ENCODE measurements at regions not wholly inside any gene's neighbourhood (a gene's known extent, or its start where the extent isn't known, plus 50 kb on each side); places are given as distances from the start of the nearest gene placed in this dataset.

- no peaks in the 10 kb centered on the region for H3K9me3 ChIP-seq (ENCODE audit: low read depth, low read length)
- peaks cover 2% of the 10 kb centered on the region for H3K79me2 ChIP-seq (ENCODE audit: insufficient read depth, low read length)
- TF ChIP-seq, protein P1, sequence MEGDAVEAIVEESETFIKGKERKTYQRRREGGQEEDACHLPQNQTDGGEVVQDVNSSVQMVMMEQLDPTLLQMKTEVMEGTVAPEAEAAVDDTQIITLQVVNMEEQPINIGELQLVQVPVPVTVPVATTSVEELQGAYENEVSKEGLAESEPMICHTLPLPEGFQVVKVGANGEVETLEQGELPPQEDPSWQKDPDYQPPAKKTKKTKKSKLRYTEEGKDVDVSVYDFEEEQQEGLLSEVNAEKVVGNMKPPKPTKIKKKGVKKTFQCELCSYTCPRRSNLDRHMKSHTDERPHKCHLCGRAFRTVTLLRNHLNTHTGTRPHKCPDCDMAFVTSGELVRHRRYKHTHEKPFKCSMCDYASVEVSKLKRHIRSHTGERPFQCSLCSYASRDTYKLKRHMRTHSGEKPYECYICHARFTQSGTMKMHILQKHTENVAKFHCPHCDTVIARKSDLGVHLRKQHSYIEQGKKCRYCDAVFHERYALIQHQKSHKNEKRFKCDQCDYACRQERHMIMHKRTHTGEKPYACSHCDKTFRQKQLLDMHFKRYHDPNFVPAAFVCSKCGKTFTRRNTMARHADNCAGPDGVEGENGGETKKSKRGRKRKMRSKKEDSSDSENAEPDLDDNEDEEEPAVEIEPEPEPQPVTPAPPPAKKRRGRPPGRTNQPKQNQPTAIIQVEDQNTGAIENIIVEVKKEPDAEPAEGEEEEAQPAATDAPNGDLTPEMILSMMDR (IDR thresholded peaks at IDR 0.05; ENCODE audit: extremely low read depth, low read depth, low read length): no peak
- no peak overlapping the region for H3K4me2 ChIP-seq (ENCODE audit: insufficient read depth, low read length)
- no peak overlapping the region for H2AFZ ChIP-seq (ENCODE audit: low read length)
- no peaks in the 10 kb centered on the region for H4K20me1 ChIP-seq (ENCODE audit: insufficient read depth, low read length)
- H3K27ac ChIP-seq (ENCODE audit: low read depth, low read length): no peak overlapping the region
- H3K4me3 ChIP-seq (ENCODE audit: insufficient read depth, low read length): no peak overlapping the region
- H3K36me3 ChIP-seq (ENCODE audit: insufficient read depth, low read length): no peaks in the 10 kb centered on the region
- no peak for DNase-seq (ENCODE audit: insufficient read length, low spot score, missing footprints)
- H3K4me1 ChIP-seq (ENCODE audit: insufficient read depth, low read length): peaks cover 4% of the 10 kb centered on the region
- no peaks in the 10 kb centered on the region for H3K27me3 ChIP-seq (ENCODE audit: insufficient read depth, low read length)
These were observed 154.0 kb downstream of the SEC14L1 start for GRCh38 chr17:77294761-77295160.

DNA sequence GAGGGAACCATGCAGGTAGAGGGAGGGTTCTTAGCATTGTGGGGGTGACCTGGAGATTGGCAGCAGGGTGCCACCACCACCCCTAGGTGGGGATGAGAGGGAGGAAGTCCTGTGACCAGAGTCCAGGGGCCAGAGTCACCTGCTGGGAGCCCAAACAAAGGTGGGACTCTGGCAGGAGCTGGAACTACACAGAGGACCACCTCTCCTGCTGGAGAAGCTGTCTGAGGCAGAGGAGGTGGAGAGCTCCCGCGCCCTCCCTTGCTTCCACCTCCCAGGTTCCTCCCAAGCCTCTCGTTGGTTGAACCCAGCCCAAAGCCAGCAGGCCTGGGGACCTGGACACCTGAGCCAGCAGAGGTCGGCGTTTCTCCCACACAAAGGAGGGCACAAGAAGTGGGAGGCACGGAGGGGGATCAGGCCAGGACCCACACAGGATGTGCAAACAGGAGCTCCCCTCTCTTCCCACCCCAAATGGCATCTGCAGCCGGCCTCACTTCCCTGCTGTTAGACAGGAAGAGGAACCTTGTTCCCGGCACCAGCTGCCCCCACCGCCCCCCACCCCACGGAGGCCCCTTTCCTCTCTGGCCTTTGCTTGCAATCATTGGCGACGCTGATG lies 154.6 kb downstream of the SEC14L1 start:
- H3K27ac ChIP-seq (ENCODE audit: low read depth, low read length): no peak overlapping the region
- peak; percentile 32 for DNase-seq (ENCODE audit: insufficient read length, low spot score, missing footprints)
- no peaks in the 10 kb centered on the region for H4K20me1 ChIP-seq (ENCODE audit: insufficient read depth, low read length)
- peaks cover 4% of the 10 kb centered on the region for H3K4me1 ChIP-seq (ENCODE audit: insufficient read depth, low read length)
- no peak overlapping the region for H3K4me3 ChIP-seq (ENCODE audit: insufficient read depth, low read length)
- no peak overlapping the region for H2AFZ ChIP-seq (ENCODE audit: low read length)
- peaks cover 2% of the 10 kb centered on the region for H3K79me2 ChIP-seq (ENCODE audit: insufficient read depth, low read length)
- no peaks in the 10 kb centered on the region for H3K27me3 ChIP-seq (ENCODE audit: insufficient read depth, low read length)
- TF ChIP-seq, protein P1 (IDR thresholded peaks at IDR 0.05; ENCODE audit: extremely low read depth, low read depth, low read length): no peak
- H3K36me3 ChIP-seq (ENCODE audit: insufficient read depth, low read length): no peaks in the 10 kb centered on the region
- no peak overlapping the region for H3K4me2 ChIP-seq (ENCODE audit: insufficient read depth, low read length)
- no peaks in the 10 kb centered on the region for H3K9me3 ChIP-seq (ENCODE audit: low read depth, low read length)

DNA sequence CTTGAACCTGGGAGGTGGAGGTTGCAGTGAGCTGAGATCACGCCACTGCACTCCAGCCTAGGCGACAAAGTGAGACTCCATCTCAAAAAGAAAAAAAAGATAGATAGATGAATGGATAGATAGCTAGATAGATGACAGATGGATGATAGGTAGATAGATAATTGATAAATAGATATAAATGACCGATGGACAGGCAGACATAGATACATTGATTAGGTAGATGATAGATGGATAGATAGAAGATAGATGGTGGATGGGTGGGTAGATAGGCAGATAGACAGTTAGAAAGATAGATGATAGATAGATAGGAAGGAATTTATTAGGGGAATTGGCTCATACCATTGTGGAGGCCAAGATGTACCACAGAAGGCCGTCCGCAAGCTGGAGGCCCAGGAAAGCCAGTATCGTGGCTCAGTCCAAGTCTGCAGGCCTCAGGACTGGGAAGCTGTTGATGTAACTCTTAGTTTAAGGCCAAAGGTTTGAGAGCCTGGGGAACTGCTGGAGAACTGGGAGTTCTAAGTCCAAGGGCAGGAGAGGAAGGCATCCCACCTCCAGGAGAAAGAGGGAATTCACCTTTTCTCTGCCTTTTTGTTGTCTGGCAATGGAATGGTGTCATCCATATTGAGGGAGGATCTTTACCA lies 156.1 kb downstream of the SEC14L1 start:
- peak; percentile 38 for DNase-seq (ENCODE audit: insufficient read length, low spot score, missing footprints)
- Histone ChIP-seq H3K36me3 (ENCODE audit: insufficient read depth, low read length) (no peaks in the 10 kb centered on the region), H3K9me3 (ENCODE audit: low read depth, low read length) (no peaks in the 10 kb centered on the region), H2AFZ (ENCODE audit: low read length) (no peak overlapping the region), H3K79me2 (ENCODE audit: insufficient read depth, low read length) (peaks cover 2% of the 10 kb centered on the region), H3K4me2 (ENCODE audit: insufficient read depth, low read length) (no peak overlapping the region), H3K27me3 (ENCODE audit: insufficient read depth, low read length) (no peaks in the 10 kb centered on the region), H3K4me1 (ENCODE audit: insufficient read depth, low read length) (peaks cover 4% of the 10 kb centered on the region), H3K27ac (ENCODE audit: low read depth, low read length) (no peak overlapping the region), H3K4me3 (ENCODE audit: insufficient read depth, low read length) (no peak overlapping the region), H4K20me1 (ENCODE audit: insufficient read depth, low read length) (no peaks in the 10 kb centered on the region)
- TF ChIP-seq, protein P1 (IDR thresholded peaks at IDR 0.05; ENCODE audit: extremely low read depth, low read depth, low read length): no peak
